MM.1S (cell line): ENCODE measurements at regions not wholly inside any gene's neighbourhood (a gene's known extent, or its start where the extent isn't known, plus 50 kb on each side); places are given as distances from the start of the nearest gene placed in this dataset.

ENCODE experiments used
- DNase-seq: peaks from one replicate; pipeline ENCODE4 v3.0.0-alpha.2; 2015
- H2AFZ ChIP-seq: fragments of 300-600 bp; sonication (generic); 2 replicates; pipeline ENCODE4 v1.6.0; 2016; ENCODE audit warnings: antibody characterized with exemption, low read length
- H3F3A ChIP-seq: fragments of 300-600 bp; sonication (generic); 2 replicates; pipeline ENCODE4 v1.6.1; 2016; ENCODE audit warnings: mild to moderate bottlenecking, antibody characterized with exemption, low read length, moderate library complexity, mixed read lengths; ENCODE audit not compliant: insufficient read depth
- H3K27ac ChIP-seq: fragments of 300-600 bp; sonication (generic); 2 replicates; pipeline ENCODE4 v1.5.1; 2016; ENCODE audit warnings: mild to moderate bottlenecking, low read length
- H3K27me3 ChIP-seq: fragments of 300-600 bp; sonication (generic); replicated peaks from 2 replicates; pipeline ENCODE4 v1.6.0; 2016; ENCODE audit warnings: low read length; ENCODE audit not compliant: insufficient read depth
- H3K36me3 ChIP-seq: fragments of 300-600 bp; sonication (generic); replicated peaks from 2 replicates; pipeline ENCODE4 v1.6.1; 2016; ENCODE audit warnings: mild to moderate bottlenecking, low read length, mixed read lengths; ENCODE audit not compliant: insufficient read depth
- H3K4me1 ChIP-seq: fragments of 300-600 bp; sonication (generic); 2 replicates; pipeline ENCODE4 v1.6.1; 2016; ENCODE audit warnings: low read length, mixed read lengths
- H3K4me2 ChIP-seq: fragments of 300-600 bp; sonication (generic); 2 replicates; pipeline ENCODE4 v1.6.0; 2016; ENCODE audit warnings: low read depth, low read length
- H3K4me3 ChIP-seq: fragments of 300-600 bp; sonication (generic); 2 replicates; pipeline ENCODE4 v1.5.1; 2016; ENCODE audit warnings: low read length, mixed read lengths
- H3K79me2 ChIP-seq: fragments of 300-600 bp; sonication (generic); 2 replicates; pipeline ENCODE4 v1.6.1; 2016; ENCODE audit warnings: mixed run types, low read length, mixed read lengths
- H3K9ac ChIP-seq: fragments of 300-600 bp; sonication (generic); 2 replicates; pipeline ENCODE4 v1.6.1; 2016; ENCODE audit warnings: low read length, mixed read lengths
- H3K9me2 ChIP-seq: fragments of 300-600 bp; sonication (generic); replicated peaks from 2 replicates; pipeline ENCODE4 v1.6.1; 2016; ENCODE audit warnings: mild to moderate bottlenecking, low read length, mixed read lengths; ENCODE audit not compliant: insufficient read depth
- H3K9me3 ChIP-seq: fragments of 300-600 bp; sonication (generic); replicated peaks from 2 replicates; pipeline ENCODE4 v1.6.1; 2016; ENCODE audit warnings: mild to moderate bottlenecking, low read length, mixed read lengths; ENCODE audit not compliant: insufficient read depth
- H4K20me1 ChIP-seq: fragments of 300-600 bp; sonication (generic); 2 replicates; pipeline ENCODE4 v1.6.1; 2016; ENCODE audit warnings: mild to moderate bottlenecking, low read length, moderate library complexity, mixed read lengths; ENCODE audit not compliant: insufficient read depth
- EZH2 ChIP-seq: fragments of 300-600 bp; sonication (generic); optimal IDR thresholded peaks from 2 replicates; pipeline ENCODE3; 2017; ENCODE audit warnings: low read depth, mild to moderate bottlenecking, antibody characterized with exemption, low read length, mixed read lengths
- EZH2phosphoT487 ChIP-seq: fragments of 300-600 bp; sonication (generic); IDR thresholded peaks from 2 replicates; pipeline ENCODE4 v1.6.1; 2018; ENCODE audit warnings: antibody characterized with exemption, low read length
- TF ChIP-seq, protein P1 (sequence below): fragments of 300-600 bp; sonication (generic); IDR thresholded peaks from 2 replicates; pipeline ENCODE4 v1.5.1; 2016; ENCODE audit warnings: antibody characterized with exemption, low read length, mixed read lengths

GRCh38 chr3:132202586-132202985 is 114.6 kb upstream of the ACP3 start:
- H3F3A ChIP-seq, result no peaks in the 10 kb centered on the region

GRCh38 chr3:132203889-132204596 is 113.2 kb upstream of the ACP3 start:
- Histone ChIP-seq H3K9me3 (no peaks in the 10 kb centered on the region), H2AFZ (no peak overlapping the region), H3K27ac (no peak overlapping the region), H3K4me1 (no peaks in the 10 kb centered on the region), H3F3A (no peaks in the 10 kb centered on the region), H3K4me3 (no peak overlapping the region), H4K20me1 (no peaks in the 10 kb centered on the region), H3K36me3 (no peaks in the 10 kb centered on the region), H3K9ac (no peak overlapping the region), H3K9me2 (no peaks in the 10 kb centered on the region), H3K79me2 (no peaks in the 10 kb centered on the region), H3K4me2 (no peak overlapping the region), H3K27me3 (no peaks in the 10 kb centered on the region)
- TF ChIP-seq, protein P1, sequence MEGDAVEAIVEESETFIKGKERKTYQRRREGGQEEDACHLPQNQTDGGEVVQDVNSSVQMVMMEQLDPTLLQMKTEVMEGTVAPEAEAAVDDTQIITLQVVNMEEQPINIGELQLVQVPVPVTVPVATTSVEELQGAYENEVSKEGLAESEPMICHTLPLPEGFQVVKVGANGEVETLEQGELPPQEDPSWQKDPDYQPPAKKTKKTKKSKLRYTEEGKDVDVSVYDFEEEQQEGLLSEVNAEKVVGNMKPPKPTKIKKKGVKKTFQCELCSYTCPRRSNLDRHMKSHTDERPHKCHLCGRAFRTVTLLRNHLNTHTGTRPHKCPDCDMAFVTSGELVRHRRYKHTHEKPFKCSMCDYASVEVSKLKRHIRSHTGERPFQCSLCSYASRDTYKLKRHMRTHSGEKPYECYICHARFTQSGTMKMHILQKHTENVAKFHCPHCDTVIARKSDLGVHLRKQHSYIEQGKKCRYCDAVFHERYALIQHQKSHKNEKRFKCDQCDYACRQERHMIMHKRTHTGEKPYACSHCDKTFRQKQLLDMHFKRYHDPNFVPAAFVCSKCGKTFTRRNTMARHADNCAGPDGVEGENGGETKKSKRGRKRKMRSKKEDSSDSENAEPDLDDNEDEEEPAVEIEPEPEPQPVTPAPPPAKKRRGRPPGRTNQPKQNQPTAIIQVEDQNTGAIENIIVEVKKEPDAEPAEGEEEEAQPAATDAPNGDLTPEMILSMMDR, result no peak
- TF ChIP-seq EZH2 (no peak), EZH2phosphoT487 (no peak)
- DNase-seq, result no peak

More at GRCh38 chr3:132202586-132202985, 114.6 kb upstream of the ACP3 start:
- no peaks in the 10 kb centered on the region for H3K79me2 ChIP-seq
- no peaks in the 10 kb centered on the region for H4K20me1 ChIP-seq
- H2AFZ ChIP-seq, result no peak overlapping the region
- H3K36me3 ChIP-seq, result no peaks in the 10 kb centered on the region
- no peaks in the 10 kb centered on the region for H3K4me1 ChIP-seq
- DNase-seq, result no peak
- TF ChIP-seq, protein P1, result no peak
- no peak overlapping the region for H3K4me2 ChIP-seq
- H3K27ac ChIP-seq, result no peak overlapping the region
- no peak overlapping the region for H3K4me3 ChIP-seq
- H3K27me3 ChIP-seq, result no peaks in the 10 kb centered on the region
- no peaks in the 10 kb centered on the region for H3K9me3 ChIP-seq
- no peaks in the 10 kb centered on the region for H3K9me2 ChIP-seq
- no peak overlapping the region for H3K9ac ChIP-seq

- no peak for DNase-seq
- Histone ChIP-seq H3K27ac (no peak overlapping the region), H3K9me2 (no peaks in the 10 kb centered on the region), H3K27me3 (no peaks in the 10 kb centered on the region), H3K4me1 (no peaks in the 10 kb centered on the region), H3K79me2 (no peaks in the 10 kb centered on the region), H4K20me1 (no peaks in the 10 kb centered on the region), H3K9me3 (no peaks in the 10 kb centered on the region), H3K4me3 (no peak overlapping the region), H3K36me3 (no peaks in the 10 kb centered on the region), H3K4me2 (no peak overlapping the region), H2AFZ (no peak overlapping the region), H3F3A (no peaks in the 10 kb centered on the region), H3K9ac (no peak overlapping the region)
- TF ChIP-seq EZH2phosphoT487 (no peak), EZH2 (no peak)
- TF ChIP-seq, protein P1, result no peak
Measured at GRCh38 chr3:132205609-132206008, 111.6 kb upstream of the ACP3 start.
